Brain microvascular endothelial cell (primary cell): ENCODE measurements at regions not wholly inside any gene's neighbourhood (a gene's known extent, or its start where the extent isn't known, plus 50 kb on each side); places are given as distances from the start of the nearest gene placed in this dataset.

ENCODE experiments used
- DNase-seq: peaks from one replicate; pipeline ENCODE4 v3.0.0-alpha.2; 2020
- H3K27ac ChIP-seq: fragments of 250-450 bp; sonication (Bioruptor Pico); 2 replicates; pipeline ENCODE4 v1.5.1; 2020; ENCODE audit warnings: mild to moderate bottlenecking, moderate library complexity
- H3K27me3 ChIP-seq: fragments of 250-450 bp; sonication (Bioruptor Pico); replicated peaks from 2 replicates; pipeline ENCODE4 v1.5.1; 2020; ENCODE audit warnings: mild to moderate bottlenecking
- H3K36me3 ChIP-seq: fragments of 250-450 bp; sonication (Bioruptor Pico); replicated peaks from 2 replicates; pipeline ENCODE4 v1.5.1; 2020; ENCODE audit warnings: mild to moderate bottlenecking
- H3K4me3 ChIP-seq: 2 replicates; pipeline ENCODE4 v1.5.1; 2011; ENCODE audit warnings: low read depth, mild to moderate bottlenecking, control low read depth, low read length, moderate library complexity
- in situ Hi-C: cut with HindIII; loops from 2 replicates; pipeline ENCODE4 v1.10.0; 2017; ENCODE audit warnings: low sequenced_read_pairs, low pct_ligation_motif_present
- TF ChIP-seq, protein P1 (sequence below): IDR thresholded peaks from 2 replicates; pipeline ENCODE4 v1.5.1; 2011; ENCODE audit warnings: low read depth, mild to moderate bottlenecking, moderate library complexity, low read length, control low read depth, inconsistent platforms; ENCODE audit errors: missing control alignments

DNA sequence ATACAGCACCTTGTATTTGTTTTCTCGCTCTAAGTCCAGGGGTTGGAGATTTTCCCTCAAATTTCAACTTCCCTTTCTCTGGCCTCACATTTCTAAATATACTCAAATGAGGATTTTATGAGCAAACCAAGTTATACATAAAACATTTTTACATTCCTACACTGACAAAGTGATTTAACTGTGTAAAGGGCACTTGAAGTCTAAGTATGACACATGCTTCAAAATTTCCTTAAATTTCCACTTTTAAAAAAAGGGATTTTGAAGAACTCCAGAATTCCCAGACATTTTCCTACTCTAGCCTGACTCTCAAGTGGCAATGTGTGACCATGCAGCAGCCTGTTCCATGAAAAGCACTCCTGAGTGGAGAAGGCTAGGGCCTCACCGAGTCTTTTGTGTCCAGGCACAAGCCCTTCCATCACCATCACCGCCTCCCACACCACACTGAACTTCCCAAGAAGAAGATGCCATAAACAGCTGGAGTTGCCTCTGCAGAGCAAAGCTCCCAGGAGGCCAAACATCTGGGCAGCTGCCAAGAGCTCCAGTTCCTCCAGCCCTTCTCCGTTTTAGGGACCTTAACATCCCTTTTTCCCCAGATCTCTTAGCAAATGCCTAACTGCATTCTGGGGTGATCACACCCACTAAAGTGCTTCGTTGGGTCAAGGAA, 68.9 kb downstream of the NCR2 start:
- Histone ChIP-seq H3K36me3 (no peaks in the 10 kb centered on the region), H3K4me3 (no peak overlapping the region), H3K27me3 (peaks cover 31% of the 10 kb centered on the region), H3K27ac (no peak overlapping the region)
- TF ChIP-seq, protein P1, sequence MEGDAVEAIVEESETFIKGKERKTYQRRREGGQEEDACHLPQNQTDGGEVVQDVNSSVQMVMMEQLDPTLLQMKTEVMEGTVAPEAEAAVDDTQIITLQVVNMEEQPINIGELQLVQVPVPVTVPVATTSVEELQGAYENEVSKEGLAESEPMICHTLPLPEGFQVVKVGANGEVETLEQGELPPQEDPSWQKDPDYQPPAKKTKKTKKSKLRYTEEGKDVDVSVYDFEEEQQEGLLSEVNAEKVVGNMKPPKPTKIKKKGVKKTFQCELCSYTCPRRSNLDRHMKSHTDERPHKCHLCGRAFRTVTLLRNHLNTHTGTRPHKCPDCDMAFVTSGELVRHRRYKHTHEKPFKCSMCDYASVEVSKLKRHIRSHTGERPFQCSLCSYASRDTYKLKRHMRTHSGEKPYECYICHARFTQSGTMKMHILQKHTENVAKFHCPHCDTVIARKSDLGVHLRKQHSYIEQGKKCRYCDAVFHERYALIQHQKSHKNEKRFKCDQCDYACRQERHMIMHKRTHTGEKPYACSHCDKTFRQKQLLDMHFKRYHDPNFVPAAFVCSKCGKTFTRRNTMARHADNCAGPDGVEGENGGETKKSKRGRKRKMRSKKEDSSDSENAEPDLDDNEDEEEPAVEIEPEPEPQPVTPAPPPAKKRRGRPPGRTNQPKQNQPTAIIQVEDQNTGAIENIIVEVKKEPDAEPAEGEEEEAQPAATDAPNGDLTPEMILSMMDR: no peak
- in situ Hi-C loops: no loop called here
- no peak for DNase-seq

- TF ChIP-seq, protein P1: no peak
- in situ Hi-C loops: no loop called here
- H3K4me3 ChIP-seq: no peak overlapping the region
- H3K36me3 ChIP-seq: no peaks in the 10 kb centered on the region
- DNase-seq: no peak
- no peak overlapping the region for H3K27ac ChIP-seq
- peaks cover 47% of the 10 kb centered on the region for H3K27me3 ChIP-seq
Measured at GRCh38 chr6:41405941-41406727, 70.7 kb downstream of the NCR2 start.

- no peak for DNase-seq
- no peaks in the 10 kb centered on the region for H3K36me3 ChIP-seq
- TF ChIP-seq, protein P1: no peak
- no peak overlapping the region for H3K4me3 ChIP-seq
- H3K27ac ChIP-seq: no peak overlapping the region
- H3K27me3 ChIP-seq: peaks cover 53% of the 10 kb centered on the region
- in situ Hi-C loops: no loop called here
Measured at GRCh38 chr6:41406728-41407489, 71.5 kb downstream of the NCR2 start.

DNA sequence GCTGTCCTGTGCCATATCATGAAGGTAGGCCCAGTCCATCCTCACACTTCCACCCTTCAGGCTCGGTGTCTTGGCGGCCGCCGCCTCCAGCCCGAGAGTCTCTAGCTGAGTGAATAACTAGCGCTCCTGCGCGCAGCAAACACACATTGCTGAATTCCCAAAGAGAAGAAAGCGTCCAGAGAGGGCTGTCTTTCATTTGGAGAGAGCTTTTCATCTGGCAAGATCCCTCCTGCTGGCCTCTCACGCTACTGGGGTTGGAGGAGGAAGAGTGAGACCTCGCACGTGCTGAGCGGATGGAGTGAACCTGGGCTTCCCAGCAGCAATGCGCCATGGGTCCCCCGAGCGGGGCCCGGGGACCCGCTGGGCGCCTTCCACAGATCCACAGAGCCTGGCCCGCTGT, 73.2 kb downstream of the NCR2 start:
- no peak overlapping the region for H3K4me3 ChIP-seq
- TF ChIP-seq, protein P1: no peak
- in situ Hi-C loops: no loop called here
- H3K27ac ChIP-seq: no peak overlapping the region
- H3K36me3 ChIP-seq: no peaks in the 10 kb centered on the region
- H3K27me3 ChIP-seq: peaks cover 65% of the 10 kb centered on the region
- no peak for DNase-seq

DNA sequence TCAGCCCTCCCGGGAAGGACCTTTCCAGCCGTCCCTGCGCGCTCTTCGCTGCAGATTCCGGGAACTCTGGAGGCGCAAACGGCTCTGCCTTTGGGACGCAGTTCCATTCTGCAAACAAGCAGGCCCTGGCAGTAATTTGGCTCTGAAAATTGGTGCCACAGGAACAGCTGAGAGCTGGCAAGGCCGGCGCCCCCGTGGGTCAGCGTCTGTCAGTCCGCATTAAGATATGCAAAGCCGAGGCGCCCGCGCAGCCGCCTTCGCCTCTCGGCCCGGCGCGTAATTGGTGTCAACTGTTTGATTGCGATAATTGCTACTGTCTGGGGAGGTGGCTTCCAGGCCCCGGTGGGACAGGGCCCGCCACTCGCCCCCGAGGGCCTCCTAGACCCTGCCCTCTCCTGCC, 73.6 kb downstream of the NCR2 start:
- no peak overlapping the region for H3K27ac ChIP-seq
- peaks cover 63% of the 10 kb centered on the region for H3K27me3 ChIP-seq
- in situ Hi-C loops: no loop called here
- DNase-seq: no peak
- H3K36me3 ChIP-seq: no peaks in the 10 kb centered on the region
- H3K4me3 ChIP-seq: no peak overlapping the region
- TF ChIP-seq, protein P1: no peak
